Kidney tubule cell (primary cell): ENCODE measurements at regions not wholly inside any gene's neighbourhood (a gene's known extent, or its start where the extent isn't known, plus 50 kb on each side); places are given as distances from the start of the nearest gene placed in this dataset.

Source experiments
- DNase-seq: peaks from one replicate; pipeline ENCODE4 v3.0.0-alpha.2; 2018; ENCODE audit warnings: low spot score

- DNase-seq: no peak
Observed at GRCh38 chr5:93107141-93107540, 473.9 kb downstream of the NR2F1-AS1 start.

- DNase-seq: no peak
Observed at GRCh38 chr5:93101661-93102060, 479.4 kb downstream of the NR2F1-AS1 start.

- peak; percentile 44 for DNase-seq
Observed at GRCh38 chr5:93100976-93101375, 480.0 kb downstream of the NR2F1-AS1 start.

GRCh38 chr5:93100428-93100827 lies 480.6 kb downstream of the NR2F1-AS1 start:
- peak; percentile 36 for DNase-seq

GRCh38 chr5:93099902-93100347 lies 481.1 kb downstream of the NR2F1-AS1 start:
- peak; percentile 23 for DNase-seq

- DNase-seq: no peak
Observed at GRCh38 chr5:93096561-93096960, 484.5 kb downstream of the NR2F1-AS1 start.

GRCh38 chr5:93092349-93093105 lies 488.5 kb downstream of the NR2F1-AS1 start:
- peak; percentile 14 for DNase-seq

GRCh38 chr5:93090698-93091097 lies 490.3 kb downstream of the NR2F1-AS1 start:
- no peak for DNase-seq

GRCh38 chr5:93088592-93089389 lies 492.2 kb downstream of the NR2F1-AS1 start:
- peak; percentile 15 for DNase-seq

GRCh38 chr5:93087326-93087725 lies 493.7 kb downstream of the NR2F1-AS1 start:
- DNase-seq: no peak

GRCh38 chr5:93082981-93083380 lies 498.0 kb downstream of the NR2F1-AS1 start:
- DNase-seq: no peak

- no peak for DNase-seq
Observed at GRCh38 chr5:93079046-93079445, 502.0 kb downstream of the NR2F1-AS1 start.

GRCh38 chr5:93078082-93079038 lies 502.7 kb downstream of the NR2F1-AS1 start:
- peak; percentile 99 for DNase-seq

GRCh38 chr5:93076566-93076965 lies 504.5 kb downstream of the NR2F1-AS1 start:
- DNase-seq: no peak

GRCh38 chr5:93076096-93076495 lies 504.9 kb downstream of the NR2F1-AS1 start:
- DNase-seq: no peak

- DNase-seq: no peak
Observed at GRCh38 chr5:93073547-93073946, 507.5 kb downstream of the NR2F1-AS1 start.

- DNase-seq: no peak
Observed at GRCh38 chr5:93072831-93073459, 508.1 kb downstream of the NR2F1-AS1 start.

- DNase-seq: no peak
Observed at GRCh38 chr5:93071710-93072109, 509.3 kb downstream of the NR2F1-AS1 start.

- DNase-seq: no peak
Observed at GRCh38 chr5:93070938-93071337, 510.1 kb downstream of the NR2F1-AS1 start.

- no peak for DNase-seq
Observed at GRCh38 chr5:93069276-93069675, 511.7 kb downstream of the NR2F1-AS1 start.

GRCh38 chr5:93062548-93062947 lies 518.5 kb downstream of the NR2F1-AS1 start:
- DNase-seq: peak; percentile 19

GRCh38 chr5:93058309-93058708 lies 522.7 kb downstream of the NR2F1-AS1 start:
- no peak for DNase-seq
